Smooth muscle cell (in vitro differentiated cells): ENCODE measurements at regions not wholly inside any gene's neighbourhood (a gene's known extent, or its start where the extent isn't known, plus 50 kb on each side); places are given as distances from the start of the nearest gene placed in this dataset.

Experiments used
- DNase-seq: peaks from one replicate; lab custom pipeline; 2025; ENCODE audit not compliant: unreplicated experiment; lab: John Stamatoyannopoulos, UW
- H2AFZ ChIP-seq: fragments of 200-600 bp; sonication (generic); 2 replicates; pipeline ENCODE4 v1.6.0; 2016; ENCODE audit warnings: antibody characterized with exemption, low read depth, mild to moderate bottlenecking
- H3F3A ChIP-seq: fragments of 200-600 bp; sonication (generic); 2 replicates; pipeline ENCODE4 v1.6.0; 2017; ENCODE audit warnings: antibody characterized with exemption, low read depth
- H3K27ac ChIP-seq: fragments of 200-600 bp; sonication (generic); 2 replicates; pipeline ENCODE4 v1.5.1; 2016; ENCODE audit warnings: low read depth, mild to moderate bottlenecking
- H3K27me3 ChIP-seq: fragments of 200-600 bp; sonication (generic); 2 replicates; pipeline ENCODE4 v1.6.1; 2016; ENCODE audit warnings: low read depth, mild to moderate bottlenecking
- H3K36me3 ChIP-seq: fragments of 200-600 bp; sonication (generic); 2 replicates; pipeline ENCODE4 v1.5.1; 2016; ENCODE audit warnings: low read depth
- H3K4me1 ChIP-seq: fragments of 200-600 bp; sonication (generic); 2 replicates; pipeline ENCODE4 v1.5.1; 2016; ENCODE audit warnings: low read depth
- H3K4me2 ChIP-seq: fragments of 200-600 bp; sonication (generic); 2 replicates; pipeline ENCODE4 v1.6.0; 2016; ENCODE audit warnings: mild to moderate bottlenecking
- H3K4me3 ChIP-seq: fragments of 200-600 bp; sonication (generic); 2 replicates; pipeline ENCODE4 v1.5.1; 2016; ENCODE audit warnings: mild to moderate bottlenecking
- H3K79me2 ChIP-seq: fragments of 200-600 bp; sonication (generic); 2 replicates; pipeline ENCODE4 v1.6.0; 2016; ENCODE audit warnings: low read depth, mild to moderate bottlenecking
- H3K9ac ChIP-seq: fragments of 200-600 bp; sonication (generic); 2 replicates; pipeline ENCODE4 v1.6.0; 2016; ENCODE audit warnings: low read depth
- H3K9me3 ChIP-seq: fragments of 200-600 bp; sonication (generic); replicated peaks from 2 replicates; pipeline ENCODE4 v1.5.1; 2016; ENCODE audit warnings: low read depth
- H4K20me1 ChIP-seq: fragments of 200-600 bp; sonication (generic); 2 replicates; pipeline ENCODE4 v1.6.0; 2016; ENCODE audit warnings: low read depth
- WGBS: methylation state at CpG from one replicate; pipeline ENCODE4 v1.1.7; 2016; ENCODE audit warnings: low lambda C conversion rate; 5-methylcytosine and 5-hydroxymethylcytosine counted together
- TF ChIP-seq, protein P1 (sequence below): fragments of 200-600 bp; sonication (generic); IDR thresholded peaks from 2 replicates; pipeline ENCODE4 v1.5.1; 2017; ENCODE audit warnings: borderline replicate concordance, mild to moderate bottlenecking, antibody characterized with exemption; ENCODE audit not compliant: insufficient read depth, poor library complexity, severe bottlenecking

DNA sequence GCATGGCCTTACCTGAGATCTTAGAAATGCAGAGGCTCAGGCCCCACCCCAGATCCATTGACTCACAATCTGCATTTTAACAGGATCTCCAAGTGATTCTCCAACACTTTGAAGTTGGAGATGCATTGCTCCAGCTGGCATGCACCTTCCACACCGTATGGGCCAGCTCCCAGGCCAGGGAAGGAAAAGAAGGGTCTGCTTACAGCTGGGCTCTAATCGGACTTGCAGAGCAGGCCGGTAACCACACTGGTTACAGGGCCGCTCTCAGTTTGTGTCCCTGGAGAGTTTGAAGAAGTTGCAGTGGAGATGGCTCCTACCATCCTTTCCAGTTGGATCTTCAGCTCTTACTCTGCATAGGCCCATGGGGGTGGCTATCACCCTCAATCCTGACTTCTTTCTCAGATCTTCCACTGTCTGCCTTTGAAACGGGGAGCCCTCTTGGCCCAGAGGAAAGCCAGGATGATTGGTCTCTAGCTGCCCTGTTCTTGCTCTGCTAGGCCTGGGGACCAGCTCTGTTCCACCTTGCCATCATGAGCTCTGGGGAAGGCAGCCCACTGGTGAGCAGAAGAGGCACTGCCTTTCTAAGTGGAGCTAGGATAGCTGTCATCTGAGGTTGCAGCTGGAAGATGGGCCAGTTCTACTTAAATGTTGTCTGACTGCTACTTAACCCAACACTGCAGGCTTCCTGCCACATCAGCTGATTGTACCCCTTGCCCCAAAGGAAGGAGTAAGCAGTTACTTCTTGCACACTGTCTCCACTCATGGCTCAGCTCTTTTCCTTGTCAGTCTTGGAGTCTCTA is 105.6 kb upstream of the NAV2 start:
- Histone ChIP-seq H3F3A (peaks cover 3% of the 10 kb centered on the region), H3K9me3 (no peaks in the 10 kb centered on the region), H2AFZ (no peak overlapping the region), H3K4me1 (peaks cover 5% of the 10 kb centered on the region), H3K4me3 (no peak overlapping the region), H3K79me2 (no peaks in the 10 kb centered on the region), H3K27ac (no peak overlapping the region), H3K9ac (no peak overlapping the region), H3K4me2 (no peak overlapping the region), H3K36me3 (no peaks in the 10 kb centered on the region), H3K27me3 (no peaks in the 10 kb centered on the region), H4K20me1 (no peaks in the 10 kb centered on the region)
- 95% methylated on average over 5 of the region's 5 CpGs for WGBS
- TF ChIP-seq, protein P1, sequence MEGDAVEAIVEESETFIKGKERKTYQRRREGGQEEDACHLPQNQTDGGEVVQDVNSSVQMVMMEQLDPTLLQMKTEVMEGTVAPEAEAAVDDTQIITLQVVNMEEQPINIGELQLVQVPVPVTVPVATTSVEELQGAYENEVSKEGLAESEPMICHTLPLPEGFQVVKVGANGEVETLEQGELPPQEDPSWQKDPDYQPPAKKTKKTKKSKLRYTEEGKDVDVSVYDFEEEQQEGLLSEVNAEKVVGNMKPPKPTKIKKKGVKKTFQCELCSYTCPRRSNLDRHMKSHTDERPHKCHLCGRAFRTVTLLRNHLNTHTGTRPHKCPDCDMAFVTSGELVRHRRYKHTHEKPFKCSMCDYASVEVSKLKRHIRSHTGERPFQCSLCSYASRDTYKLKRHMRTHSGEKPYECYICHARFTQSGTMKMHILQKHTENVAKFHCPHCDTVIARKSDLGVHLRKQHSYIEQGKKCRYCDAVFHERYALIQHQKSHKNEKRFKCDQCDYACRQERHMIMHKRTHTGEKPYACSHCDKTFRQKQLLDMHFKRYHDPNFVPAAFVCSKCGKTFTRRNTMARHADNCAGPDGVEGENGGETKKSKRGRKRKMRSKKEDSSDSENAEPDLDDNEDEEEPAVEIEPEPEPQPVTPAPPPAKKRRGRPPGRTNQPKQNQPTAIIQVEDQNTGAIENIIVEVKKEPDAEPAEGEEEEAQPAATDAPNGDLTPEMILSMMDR: no peak
- DNase-seq: no peak

GRCh38 chr11:19605520-19606371 is 106.9 kb upstream of the NAV2 start:
- H3K9me3 ChIP-seq: no peaks in the 10 kb centered on the region
- H3K79me2 ChIP-seq: no peaks in the 10 kb centered on the region
- H3K36me3 ChIP-seq: no peaks in the 10 kb centered on the region
- peak overlapping the region; percentile 23 for H3K4me2 ChIP-seq
- TF ChIP-seq, protein P1: no peak
- H3F3A ChIP-seq: peaks cover 3% of the 10 kb centered on the region
- H3K27ac ChIP-seq: no peak overlapping the region
- no peaks in the 10 kb centered on the region for H4K20me1 ChIP-seq
- 51% methylated on average over 8 of the region's 8 CpGs for WGBS
- H3K27me3 ChIP-seq: no peaks in the 10 kb centered on the region
- peaks cover 5% of the 10 kb centered on the region for H3K4me1 ChIP-seq
- no peak overlapping the region for H3K4me3 ChIP-seq
- no peak overlapping the region for H2AFZ ChIP-seq
- no peak for DNase-seq
- no peak overlapping the region for H3K9ac ChIP-seq

DNA sequence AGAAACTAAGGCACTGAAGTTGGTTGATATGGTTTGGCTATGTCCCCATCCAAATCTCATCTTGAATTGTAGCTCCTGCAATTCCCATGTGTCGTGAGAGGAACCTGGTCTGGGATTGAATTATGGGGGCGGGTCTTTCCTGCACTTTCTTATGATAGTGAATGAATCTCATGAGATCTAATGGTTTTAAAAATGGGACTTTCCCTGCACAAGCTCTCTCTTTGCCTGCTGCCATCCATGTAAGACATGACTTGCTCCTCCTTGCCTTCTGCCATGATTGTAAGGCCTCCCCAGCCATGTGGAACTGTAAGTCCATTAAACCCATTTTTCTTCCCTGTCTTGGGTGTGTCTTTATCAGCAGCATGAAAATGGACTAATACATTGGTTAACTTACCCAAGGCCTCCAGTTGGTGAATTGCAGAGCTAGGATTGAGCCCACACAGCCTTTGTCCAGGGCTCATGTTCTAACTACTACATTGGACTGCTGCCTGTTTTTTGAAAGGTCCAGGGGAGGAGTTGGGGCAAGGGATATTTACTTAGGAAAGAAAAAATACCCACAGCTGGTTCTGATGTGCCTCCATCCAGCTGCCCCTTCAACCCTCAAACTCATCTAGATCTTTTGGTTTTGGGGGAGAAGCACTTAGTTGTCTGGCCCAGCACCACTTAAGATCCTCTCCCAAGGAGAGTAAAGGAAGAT is 107.8 kb upstream of the NAV2 start:
- TF ChIP-seq, protein P1: no peak

More for the DNA sequence above, 107.8 kb upstream of the NAV2 start:
- Histone ChIP-seq H4K20me1 (no peaks in the 10 kb centered on the region), H3K4me1 (peaks cover 5% of the 10 kb centered on the region), H3F3A (peaks cover 3% of the 10 kb centered on the region), H2AFZ (no peak overlapping the region), H3K36me3 (no peaks in the 10 kb centered on the region), H3K9me3 (no peaks in the 10 kb centered on the region), H3K27me3 (no peaks in the 10 kb centered on the region), H3K9ac (no peak overlapping the region), H3K79me2 (no peaks in the 10 kb centered on the region), H3K4me2 (no peak overlapping the region), H3K27ac (no peak overlapping the region), H3K4me3 (no peak overlapping the region)
- 98% methylated on average over 2 of the region's 2 CpGs for WGBS
- no peak for DNase-seq
